Mammary epithelial cell (primary cell): ENCODE measurements at regions not wholly inside any gene's neighbourhood (a gene's known extent, or its start where the extent isn't known, plus 50 kb on each side); places are given as distances from the start of the nearest gene placed in this dataset.

Experiments
- CTCF ChIP-seq, 2 donors: IDR thresholded peaks in 1 of 2; conservative IDR thresholded peaks in 1 of 2; 2 replicates each; pipeline ENCODE4 v1.5.1; 2011 to 2012; ENCODE audit warnings: inconsistent platforms in 2 of 2, low read length in 2 of 2, mild to moderate bottlenecking in 2 of 2, control low read depth in 1 of 2, low read depth in 1 of 2; ENCODE audit not compliant: insufficient read depth in 1 of 2; ENCODE audit errors: extremely low read depth in 1 of 2
- EZH2 ChIP-seq: IDR thresholded peaks from 2 replicates; pipeline ENCODE4 v1.6.1; 2012; ENCODE audit warnings: low read length, inconsistent platforms, borderline replicate concordance

- TF ChIP-seq CTCF (conservative IDR thresholded peaks at IDR 0.05 in 1 of 2, IDR thresholded peaks at IDR 0.05 in 1 of 2; ENCODE audit: extremely low read depth in 1 of 2, insufficient read depth in 1 of 2, low read depth in 1 of 2, low read length in 2 of 2), result no peak
- no peak for TF ChIP-seq EZH2
Measured at GRCh38 chr2:128439791-128440665, 121.4 kb upstream of the HS6ST1 start.
